OCI-LY7 (cell line): ENCODE measurements at regions not wholly inside any gene's neighbourhood (a gene's known extent, or its start where the extent isn't known, plus 50 kb on each side); places are given as distances from the start of the nearest gene placed in this dataset.

Experiments used
- EZH2phosphoT487 ChIP-seq: fragments of 200-600 bp; sonication (generic); IDR thresholded peaks from 2 replicates; pipeline ENCODE4 v1.6.1; 2018; ENCODE audit warnings: low read depth, borderline replicate concordance, mild to moderate bottlenecking, mixed run types, antibody characterized with exemption, low read length, moderate library complexity, mixed read lengths
- TF ChIP-seq, protein P1 (sequence below): fragments of 200-600 bp; sonication (generic); conservative IDR thresholded peaks from 2 replicates; pipeline ENCODE4 v1.5.1; 2014; ENCODE audit warnings: mild to moderate bottlenecking, antibody characterized with exemption, low read length, moderate library complexity, mixed read lengths

DNA sequence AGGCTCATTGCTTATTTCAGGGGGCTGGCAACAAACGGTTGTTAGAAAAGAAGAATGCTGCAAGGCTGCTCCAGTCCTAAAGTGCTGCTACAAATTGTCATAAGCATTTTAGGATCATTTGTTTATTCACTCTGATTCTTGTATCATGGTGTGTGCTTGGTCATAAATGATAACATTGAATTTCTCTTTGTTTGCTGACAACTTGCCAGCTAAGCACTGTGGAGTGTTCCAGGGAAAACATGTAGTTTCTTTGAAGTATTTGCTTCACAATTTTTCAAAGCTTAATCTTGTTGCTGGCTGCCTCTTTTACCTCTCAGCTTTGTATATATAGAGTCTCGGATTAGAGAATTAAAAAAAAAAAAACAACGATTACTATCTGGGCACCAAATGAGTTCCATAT lies 263.0 kb downstream of the PHF14 start:
- TF ChIP-seq, protein P1, sequence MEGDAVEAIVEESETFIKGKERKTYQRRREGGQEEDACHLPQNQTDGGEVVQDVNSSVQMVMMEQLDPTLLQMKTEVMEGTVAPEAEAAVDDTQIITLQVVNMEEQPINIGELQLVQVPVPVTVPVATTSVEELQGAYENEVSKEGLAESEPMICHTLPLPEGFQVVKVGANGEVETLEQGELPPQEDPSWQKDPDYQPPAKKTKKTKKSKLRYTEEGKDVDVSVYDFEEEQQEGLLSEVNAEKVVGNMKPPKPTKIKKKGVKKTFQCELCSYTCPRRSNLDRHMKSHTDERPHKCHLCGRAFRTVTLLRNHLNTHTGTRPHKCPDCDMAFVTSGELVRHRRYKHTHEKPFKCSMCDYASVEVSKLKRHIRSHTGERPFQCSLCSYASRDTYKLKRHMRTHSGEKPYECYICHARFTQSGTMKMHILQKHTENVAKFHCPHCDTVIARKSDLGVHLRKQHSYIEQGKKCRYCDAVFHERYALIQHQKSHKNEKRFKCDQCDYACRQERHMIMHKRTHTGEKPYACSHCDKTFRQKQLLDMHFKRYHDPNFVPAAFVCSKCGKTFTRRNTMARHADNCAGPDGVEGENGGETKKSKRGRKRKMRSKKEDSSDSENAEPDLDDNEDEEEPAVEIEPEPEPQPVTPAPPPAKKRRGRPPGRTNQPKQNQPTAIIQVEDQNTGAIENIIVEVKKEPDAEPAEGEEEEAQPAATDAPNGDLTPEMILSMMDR, result no peak
- TF ChIP-seq EZH2phosphoT487, result no peak
